ENCODE measurements at regions not wholly inside any gene's neighbourhood (a gene's known extent, or its start where the extent isn't known, plus 50 kb on each side); places are given as distances from the start of the nearest gene placed in this dataset.

GRCh38 chr11:98572941-98573340, 447.8 kb upstream of the CNTN5 start:
- FAIRE-seq (no peak), DNase-seq (ENCODE audit: insufficient read length, low spot score) (no peak)
- TF ChIP-seq POLR2AphosphoS5 (IDR thresholded peaks at IDR 0.05; ENCODE audit: low read depth, low read length) (no peak), POLR2A (IDR thresholded peaks at IDR 0.05; ENCODE audit: low read depth, low read length) (no peak), SPI1 (IDR thresholded peaks at IDR 0.05; ENCODE audit: low read depth, low read length) (no peak), POU2F2 (IDR thresholded peaks at IDR 0.05; ENCODE audit: low read depth, low read length) (no peak), PAX5 (IDR thresholded peaks at IDR 0.05; ENCODE audit: insufficient read depth, low read length, severe bottlenecking) (no peak), TAF1 (IDR thresholded peaks at IDR 0.05; ENCODE audit: low read depth, low read length) (no peak)

DNA sequence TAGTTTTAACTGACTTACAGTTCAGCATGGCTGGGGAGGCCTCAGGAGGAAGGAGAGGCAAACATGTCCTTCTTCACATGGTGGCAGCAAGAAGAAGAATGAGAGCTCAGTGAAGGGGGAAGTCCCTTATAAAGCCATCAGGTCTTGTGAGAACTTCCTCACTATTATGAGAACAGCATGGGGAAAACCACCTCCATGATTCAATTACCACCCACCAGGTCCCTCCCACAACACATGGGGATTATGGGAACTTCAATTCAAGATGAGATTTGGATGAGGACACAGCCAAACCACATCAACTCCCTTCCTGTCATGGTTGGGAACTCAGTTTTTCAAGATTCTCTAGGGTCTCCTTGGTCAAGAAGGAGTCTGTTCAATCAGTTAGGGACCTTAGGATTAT, 432.9 kb upstream of the CNTN5 start:
- no peak for DNase-seq (ENCODE audit: insufficient read length, low spot score)
- TF ChIP-seq POLR2A (IDR thresholded peaks at IDR 0.05; ENCODE audit: low read depth, low read length) (no peak), PAX5 (IDR thresholded peaks at IDR 0.05; ENCODE audit: insufficient read depth, low read length, severe bottlenecking) (no peak), POU2F2 (IDR thresholded peaks at IDR 0.05; ENCODE audit: low read depth, low read length) (no peak), TAF1 (IDR thresholded peaks at IDR 0.05; ENCODE audit: low read depth, low read length) (no peak), POLR2AphosphoS5 (IDR thresholded peaks at IDR 0.05; ENCODE audit: low read depth, low read length) (no peak), SPI1 (IDR thresholded peaks at IDR 0.05; ENCODE audit: low read depth, low read length) (no peak)
- FAIRE-seq = no peak

GRCh38 chr11:98589967-98590366, 430.8 kb upstream of the CNTN5 start:
- TF ChIP-seq POLR2A (IDR thresholded peaks at IDR 0.05; ENCODE audit: low read depth, low read length) (no peak), POU2F2 (IDR thresholded peaks at IDR 0.05; ENCODE audit: low read depth, low read length) (no peak), SPI1 (IDR thresholded peaks at IDR 0.05; ENCODE audit: low read depth, low read length) (no peak), PAX5 (IDR thresholded peaks at IDR 0.05; ENCODE audit: insufficient read depth, low read length, severe bottlenecking) (no peak), POLR2AphosphoS5 (IDR thresholded peaks at IDR 0.05; ENCODE audit: low read depth, low read length) (no peak), TAF1 (IDR thresholded peaks at IDR 0.05; ENCODE audit: low read depth, low read length) (no peak)
- DNase-seq (ENCODE audit: insufficient read length, low spot score) (no peak), FAIRE-seq (no peak)

- FAIRE-seq (no peak), DNase-seq (ENCODE audit: insufficient read length, low spot score) (no peak)
- TF ChIP-seq POU2F2 (IDR thresholded peaks at IDR 0.05; ENCODE audit: low read depth, low read length) (no peak), TAF1 (IDR thresholded peaks at IDR 0.05; ENCODE audit: low read depth, low read length) (no peak), POLR2A (IDR thresholded peaks at IDR 0.05; ENCODE audit: low read depth, low read length) (no peak), POLR2AphosphoS5 (IDR thresholded peaks at IDR 0.05; ENCODE audit: low read depth, low read length) (no peak), SPI1 (IDR thresholded peaks at IDR 0.05; ENCODE audit: low read depth, low read length) (no peak), PAX5 (IDR thresholded peaks at IDR 0.05; ENCODE audit: insufficient read depth, low read length, severe bottlenecking) (no peak)
Observed at GRCh38 chr11:98600103-98600502, 420.6 kb upstream of the CNTN5 start.

DNA sequence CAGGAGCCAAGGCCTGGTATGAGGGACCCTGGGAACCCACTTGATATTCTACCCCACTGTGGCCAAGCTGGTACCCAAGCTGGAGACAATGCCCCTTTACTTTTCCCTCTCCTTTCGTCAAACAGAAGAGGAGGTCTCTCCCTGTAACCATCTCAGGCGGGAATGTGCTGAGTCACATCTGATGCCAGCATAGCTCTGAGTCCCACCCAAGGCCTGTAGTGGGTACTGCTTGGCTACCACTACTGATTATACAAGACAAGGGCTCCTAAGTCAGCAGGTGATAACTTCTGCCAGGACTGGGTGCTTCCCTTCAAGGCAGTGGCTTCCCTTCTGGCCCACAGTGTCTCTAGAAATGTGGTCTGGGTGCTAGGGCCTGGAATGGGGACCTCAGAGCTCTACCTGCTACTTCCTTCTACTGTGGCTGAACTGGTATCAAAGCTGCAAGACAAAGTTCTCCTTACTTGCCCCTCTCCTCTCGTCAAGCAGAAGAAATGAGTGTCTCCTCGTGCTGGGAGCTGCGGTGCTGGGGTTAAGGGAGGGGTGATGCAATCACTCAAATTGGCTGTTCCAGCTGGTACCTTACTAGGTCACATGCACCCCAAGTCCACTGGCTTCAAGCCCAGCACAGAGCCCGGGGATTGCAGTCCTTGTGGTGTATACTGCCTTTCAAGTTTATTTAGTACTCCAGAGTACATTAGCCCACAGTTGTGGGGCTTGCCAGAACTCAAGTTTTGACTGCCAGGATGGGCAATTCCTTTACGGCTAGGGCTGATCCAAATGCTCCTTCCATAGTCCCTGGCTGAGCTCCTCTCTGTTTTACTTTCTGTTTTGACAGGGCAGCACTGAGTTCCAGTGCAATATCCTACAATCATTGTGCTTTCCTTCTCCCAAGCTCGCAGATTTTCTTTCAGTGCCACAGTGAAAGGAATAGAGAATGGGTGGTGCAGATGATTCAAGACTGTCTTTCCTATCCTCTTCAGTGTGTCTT, 419.7 kb upstream of the CNTN5 start:
- DNase-seq (ENCODE audit: insufficient read length, low spot score) (no peak), FAIRE-seq (no peak)
- TF ChIP-seq POU2F2 (IDR thresholded peaks at IDR 0.05; ENCODE audit: low read depth, low read length) = no peak
- TF ChIP-seq PAX5 (IDR thresholded peaks at IDR 0.05; ENCODE audit: insufficient read depth, low read length, severe bottlenecking) = no peak
- TF ChIP-seq POLR2A (IDR thresholded peaks at IDR 0.05; ENCODE audit: low read depth, low read length) = no peak
- no peak for TF ChIP-seq SPI1 (IDR thresholded peaks at IDR 0.05; ENCODE audit: low read depth, low read length)
- no peak for TF ChIP-seq POLR2AphosphoS5 (IDR thresholded peaks at IDR 0.05; ENCODE audit: low read depth, low read length)
- no peak for TF ChIP-seq TAF1 (IDR thresholded peaks at IDR 0.05; ENCODE audit: low read depth, low read length)

GRCh38 chr11:98616098-98616655, 404.6 kb upstream of the CNTN5 start:
- FAIRE-seq = no peak
- TF ChIP-seq SPI1 (IDR thresholded peaks at IDR 0.05; ENCODE audit: low read depth, low read length) (no peak), TAF1 (IDR thresholded peaks at IDR 0.05; ENCODE audit: low read depth, low read length) (no peak), POLR2AphosphoS5 (IDR thresholded peaks at IDR 0.05; ENCODE audit: low read depth, low read length) (no peak), POU2F2 (IDR thresholded peaks at IDR 0.05; ENCODE audit: low read depth, low read length) (no peak), PAX5 (IDR thresholded peaks at IDR 0.05; ENCODE audit: insufficient read depth, low read length, severe bottlenecking) (no peak), POLR2A (IDR thresholded peaks at IDR 0.05; ENCODE audit: low read depth, low read length) (no peak)
- no peak for DNase-seq (ENCODE audit: insufficient read length, low spot score)

GRCh38 chr11:98621767-98622166, 399.0 kb upstream of the CNTN5 start:
- no peak for DNase-seq (ENCODE audit: insufficient read length, low spot score)
- no peak for FAIRE-seq
- TF ChIP-seq POLR2A (IDR thresholded peaks at IDR 0.05; ENCODE audit: low read depth, low read length) = no peak
- TF ChIP-seq POU2F2 (IDR thresholded peaks at IDR 0.05; ENCODE audit: low read depth, low read length) = no peak
- TF ChIP-seq SPI1 (IDR thresholded peaks at IDR 0.05; ENCODE audit: low read depth, low read length) = no peak
- no peak for TF ChIP-seq PAX5 (IDR thresholded peaks at IDR 0.05; ENCODE audit: insufficient read depth, low read length, severe bottlenecking)
- TF ChIP-seq TAF1 (IDR thresholded peaks at IDR 0.05; ENCODE audit: low read depth, low read length) = no peak
- no peak for TF ChIP-seq POLR2AphosphoS5 (IDR thresholded peaks at IDR 0.05; ENCODE audit: low read depth, low read length)

DNA sequence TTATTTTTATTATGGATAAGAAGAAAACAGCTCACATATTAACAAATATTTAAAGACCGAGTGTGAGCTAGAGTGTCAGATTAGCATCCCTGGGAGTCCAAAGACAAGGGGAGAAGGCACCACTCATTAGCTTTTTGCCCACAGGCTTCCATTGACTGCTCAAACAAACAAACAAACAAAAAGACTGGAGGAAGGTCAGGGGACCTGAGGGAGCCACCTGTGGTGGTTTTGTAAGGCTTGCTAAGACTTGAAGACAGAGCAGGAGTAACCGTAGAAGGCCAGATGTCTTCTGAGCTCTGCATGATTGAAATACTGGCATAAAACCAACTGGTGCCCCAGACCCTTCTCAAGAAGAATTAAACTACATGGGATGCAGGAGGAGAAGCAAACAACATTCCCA, 395.2 kb upstream of the CNTN5 start:
- TF ChIP-seq POLR2AphosphoS5 (IDR thresholded peaks at IDR 0.05; ENCODE audit: low read depth, low read length) = no peak
- TF ChIP-seq PAX5 (IDR thresholded peaks at IDR 0.05; ENCODE audit: insufficient read depth, low read length, severe bottlenecking) = no peak
- TF ChIP-seq POLR2A (IDR thresholded peaks at IDR 0.05; ENCODE audit: low read depth, low read length) = no peak
- TF ChIP-seq SPI1 (IDR thresholded peaks at IDR 0.05; ENCODE audit: low read depth, low read length) = no peak
- TF ChIP-seq TAF1 (IDR thresholded peaks at IDR 0.05; ENCODE audit: low read depth, low read length) = no peak
- no peak for TF ChIP-seq POU2F2 (IDR thresholded peaks at IDR 0.05; ENCODE audit: low read depth, low read length)
- DNase-seq (ENCODE audit: insufficient read length, low spot score) (no peak), FAIRE-seq (no peak)

- TF ChIP-seq SPI1 (IDR thresholded peaks at IDR 0.05; ENCODE audit: low read depth, low read length) = no peak
- DNase-seq (ENCODE audit: insufficient read length, low spot score) (no peak), FAIRE-seq (no peak)
Observed at GRCh38 chr11:98630736-98631135, 390.0 kb upstream of the CNTN5 start.

All from GM12891 (cell line).